Heart left ventricle (tissue), 16 donors: ENCODE measurements at regions not wholly inside any gene's neighbourhood (a gene's known extent, or its start where the extent isn't known, plus 50 kb on each side); places are given as distances from the start of the nearest gene placed in this dataset.
"Not testable (repeated sequence)": the region's sequence is repeated elsewhere in the genome, so short reads cannot be mapped to it uniquely, and the experiment has no call there.

Experiments used
- ATAC-seq, 4 donors: fragments of 200-7000 bp; cut with Tn5 transposase; one replicate each; pipeline ENCODE4 v1.9.1; 2020 to 2022; ENCODE audit warnings: moderate library complexity in 4 of 4, mild to moderate bottlenecking in 3 of 4, moderate number of reproducible peaks in 1 of 4
- DNase-seq, 5 donors: peaks; one replicate each; pipeline ENCODE4 v3.0.0-alpha.2; 2020
- H3K27ac ChIP-seq, 12 donors: fragments of 200-600 bp; sonication (generic) in 4 of 12; one replicate each; pipeline versions ENCODE4 v1.5.0 to v1.8.0; 2016 to 2022; ENCODE audit warnings: mild to moderate bottlenecking in 2 of 12
- H3K27me3 ChIP-seq, 9 donors: fragments of 200-600 bp; sonication (generic) in 2 of 9; one replicate each; pipeline versions ENCODE4 v1.5.1 to v1.8.0; 2016 to 2022; ENCODE audit warnings: mild to moderate bottlenecking in 3 of 9
- H3K36me3 ChIP-seq, 9 donors: fragments of 200-600 bp; sonication (generic) in 2 of 9; one replicate each; pipeline versions ENCODE4 v1.5.0 to v1.8.0; 2018 to 2022; ENCODE audit warnings: mild to moderate bottlenecking in 2 of 9
- H3K4me1 ChIP-seq, 12 donors: fragments of 200-600 bp; sonication (generic) in 4 of 12; one replicate each; pipeline versions ENCODE4 v1.5.0 to v1.8.0; 2016 to 2022; ENCODE audit warnings: mild to moderate bottlenecking in 3 of 12
- H3K4me3 ChIP-seq, 12 donors: fragments of 200-600 bp; sonication (generic) in 4 of 12; one replicate each; pipeline versions ENCODE4 v1.5.0 to v1.8.0; 2017 to 2022; ENCODE audit warnings: mild to moderate bottlenecking in 9 of 12, moderate library complexity in 4 of 12
- H3K9me3 ChIP-seq, 12 donors: fragments of 200-600 bp; sonication (generic) in 4 of 12; one replicate each; pipeline versions ENCODE4 v1.5.0 to v1.8.0; 2016 to 2022; ENCODE audit warnings: mild to moderate bottlenecking in 1 of 12
- CTCF ChIP-seq, 12 donors: fragments of 200-600 bp; sonication (generic) in 4 of 12; IDR thresholded peaks; one replicate each; pipeline versions ENCODE4 v1.5.0 to v1.8.0; 2018 to 2022; ENCODE audit warnings: antibody characterized with exemption in 12 of 12, mild to moderate bottlenecking in 5 of 12
- POLR2A ChIP-seq, 2 donors: fragments of 450-650 bp; IDR thresholded peaks; one replicate each; pipeline ENCODE4 v1.6.1; 2017; ENCODE audit warnings: antibody characterized with exemption in 2 of 2, mild to moderate bottlenecking in 2 of 2, moderate library complexity in 2 of 2
- WGBS, 4 donors: extraction: QIAGEN DNeasy Blood & Tissue Kit in 2 of 4; methylation state at CpG; one replicate each; pipeline versions ENCODE4 v1.1.5 to v1.1.7; 2013 to 2018; 5-methylcytosine and 5-hydroxymethylcytosine counted together
- intact Hi-C, 10 donors: fragments of 100-400 bp; cut with DNase I; formaldehyde crosslinking; loops; one replicate each; pipeline versions ENCODE4 v1.11.1 to v1.14.2; 2022
- donor health status: ischemic (EF 13 %, LVEDD 7.1; RV severe dilation, severe dysfunction).
- donor health status: healthy with polysubstance abuse.
- donor health status: DM: no; HTN: yes; CAD: no.
- donor health status: DM: no; HTN: no; CAD: no.
- donor health status: ischemic (EF 25% LVEDD 6.9; RV normal size, moderate dysfunction).
- donor health status: ischemic (EF 25% LVEDD 5.7; RV mildly dilated, moderate dysfunction).
- donor health status: healthy.
- donor health status: DM: yes; HTN: yes; CAD: no.
- donor health status: ischemic (EF 35%, LVEDD 5.7; RV mildly dilated, moderate dysfunction).
- donor health status: nonischemic (EF 11% LVEDD 7.7; RV severe dilation, severe dysfunction).
- donor health status: DM: yes; HTN: yes; CAD: no.
- donor health status: PGD.
- donor health status: ischemic (EF 29% LVEDD 5.4; RV normal size, mild dysfunction).
- donor health status: nonischemic (EF 23%, LVEDD 6.1; RV moderate dilation, normal function).

- DNase-seq (no peak), ATAC-seq (no peak)
- H3K27ac ChIP-seq = no peak overlapping the region
- no peak overlapping the region for H3K4me3 ChIP-seq
- H3K4me1 ChIP-seq = peaks cover 0 to 11% (median 0%) of the 10 kb centered on the region in 12 donors
- WGBS, 4 donors = 94 to 97% (median 96%) methylated on average over 9 to 26 of the region's 26 CpGs
- intact Hi-C loops = no loop called here
- H3K36me3 ChIP-seq = no peaks in the 10 kb centered on the region
- no peaks in the 10 kb centered on the region for H3K9me3 ChIP-seq
- TF ChIP-seq POLR2A (IDR thresholded peaks at IDR 0.05) (no peak), CTCF (IDR thresholded peaks at IDR 0.05) (no peak)
- H3K27me3 ChIP-seq = no peaks in the 10 kb centered on the region
Measured at GRCh38 chr2:51780353-51780752, 748.4 kb upstream of the NRXN1 start.

GRCh38 chr2:51779723-51780122 is 747.8 kb upstream of the NRXN1 start:
- H3K4me1 ChIP-seq = peaks cover 0 to 11% (median 0%) of the 10 kb centered on the region in 12 donors
- H3K27ac ChIP-seq, H3K9me3 ChIP-seq, intact Hi-C loops, DNase-seq, H3K27me3 ChIP-seq, H3K36me3 ChIP-seq, H3K4me3 ChIP-seq, ATAC-seq: not testable (repeated sequence)
- WGBS, 4 donors = 78 to 83% (median 80%) methylated on average over 4 to 7 of the region's 7 CpGs

- DNase-seq = no peak
- TF ChIP-seq CTCF (IDR thresholded peaks at IDR 0.05) (no peak), POLR2A (IDR thresholded peaks at IDR 0.05) (no peak)
- H3K27me3 ChIP-seq = no peaks in the 10 kb centered on the region
- H3K9me3 ChIP-seq = peaks cover 0 to 10% (median 0%) of the 10 kb centered on the region in 12 donors
- no peak overlapping the region for H3K27ac ChIP-seq
- no peak overlapping the region for H3K4me3 ChIP-seq
- no peaks in the 10 kb centered on the region for H3K36me3 ChIP-seq
- intact Hi-C loops = no loop called here
- WGBS, 4 donors = 70 to 78% (median 76%) methylated on average over 3 of the region's 3 CpGs
- no peak for ATAC-seq
- peaks cover 0 to 8% (median 0%) of the 10 kb centered on the region in 12 donors for H3K4me1 ChIP-seq
Measured at GRCh38 chr2:51778806-51779205, 746.9 kb upstream of the NRXN1 start.

GRCh38 chr2:51774606-51775005 is 742.7 kb upstream of the NRXN1 start:
- intact Hi-C loops, H3K4me1 ChIP-seq, H3K27ac ChIP-seq, H3K27me3 ChIP-seq, H3K36me3 ChIP-seq, ATAC-seq, H3K4me3 ChIP-seq, DNase-seq: not testable (repeated sequence)
- 83 to 90% (median 88%) methylated on average over 11 to 12 of the region's 12 CpGs for WGBS, 4 donors
- peaks cover 0 to 10% (median 0%) of the 10 kb centered on the region in 12 donors for H3K9me3 ChIP-seq

GRCh38 chr2:51760441-51760840 is 728.5 kb upstream of the NRXN1 start:
- no peak for TF ChIP-seq CTCF (IDR thresholded peaks at IDR 0.05)
- no peak for TF ChIP-seq POLR2A (IDR thresholded peaks at IDR 0.05)
- DNase-seq = no peak
- Histone ChIP-seq H3K4me1 (no peaks in the 10 kb centered on the region), H3K4me3 (no peak overlapping the region), H3K9me3 (no peaks in the 10 kb centered on the region), H3K27ac (no peak overlapping the region), H3K36me3 (no peaks in the 10 kb centered on the region), H3K27me3 (no peaks in the 10 kb centered on the region)
- intact Hi-C loops = no loop called here
- no peak for ATAC-seq
